ENCODE measurements at regions not wholly inside any gene's neighbourhood (a gene's known extent, or its start where the extent isn't known, plus 50 kb on each side); places are given as distances from the start of the nearest gene placed in this dataset.
A peak's percentile ranks its signal among the peaks of the same experiment; 100 is the strongest.

DNA sequence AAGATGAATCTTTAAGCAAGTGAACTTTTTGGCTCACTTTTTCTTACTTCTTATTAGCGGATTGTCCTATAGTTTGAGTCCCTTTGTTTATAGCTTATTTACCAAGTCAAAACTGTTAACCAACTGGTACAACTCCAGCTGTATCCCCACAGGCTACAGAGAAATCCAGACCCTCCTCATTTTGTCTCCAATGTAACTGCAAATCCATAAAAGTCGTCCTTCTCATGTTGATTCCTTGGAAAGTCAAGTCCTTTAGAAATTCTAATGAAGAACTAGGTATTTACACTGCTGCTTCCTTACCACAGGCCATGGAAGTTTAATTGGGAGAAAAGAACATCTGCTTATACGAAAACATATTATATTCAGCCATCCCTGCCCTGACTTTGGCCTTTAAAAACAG is 729.1 kb upstream of the NRSN1 start:
- no CpG with 5 or more reads among the region's 3 CpGs for WGBS (ENCODE audit: extremely low coverage, insufficient read length, low lambda C conversion rate)
- H2AK5ac ChIP-seq (ENCODE audit: insufficient read length, low read length): no peak overlapping the region
- no peaks in the 10 kb centered on the region for H3K9me3 Mint-ChIP-seq
- H3K9me3 ChIP-seq (ENCODE audit: control insufficient read depth, low read depth, low read length): no peaks in the 10 kb centered on the region
- no peaks in the 10 kb centered on the region for H3K23me2 ChIP-seq (ENCODE audit: insufficient read length, low read depth, low read length, poor library complexity, severe bottlenecking)
- no peak overlapping the region for H3K23ac ChIP-seq (ENCODE audit: insufficient read length, low read depth, low read length)
- no peak overlapping the region for H3K4ac ChIP-seq (ENCODE audit: low read depth, low read length)
- H2BK20ac ChIP-seq (ENCODE audit: low read depth, low read length, poor library complexity, severe bottlenecking): no peak overlapping the region
- no peaks in the 10 kb centered on the region for H3K4me1 ChIP-seq (ENCODE audit: insufficient read depth, low read length)
- H2BK5ac ChIP-seq (ENCODE audit: insufficient read length, low read length): no peak overlapping the region
- no peak overlapping the region for H2AFZ ChIP-seq (ENCODE audit: low read length)
- no peak overlapping the region for H3K14ac ChIP-seq (ENCODE audit: insufficient read depth, low read length)
- no peak overlapping the region for H3K27ac ChIP-seq (ENCODE audit: insufficient read length, low read depth, low read length)
- H4K91ac ChIP-seq (ENCODE audit: insufficient read length, low read depth, low read length): no peak overlapping the region
- H4K20me1 ChIP-seq (ENCODE audit: control insufficient read depth, insufficient read depth, insufficient read length): no peaks in the 10 kb centered on the region
- H3K79me1 ChIP-seq (ENCODE audit: insufficient read depth, low read depth, low read length, poor library complexity, severe bottlenecking): no peaks in the 10 kb centered on the region
- no peak overlapping the region for H2BK12ac ChIP-seq (ENCODE audit: insufficient read length, low read depth, low read length)
- no peak overlapping the region for H2BK15ac ChIP-seq (ENCODE audit: low read depth, low read length)
- H3K56ac ChIP-seq (ENCODE audit: insufficient read length, low read depth, low read length): no peak overlapping the region
- no peaks in the 10 kb centered on the region for H3K27me3 ChIP-seq (ENCODE audit: insufficient read depth, low read length)
- no peak overlapping the region for H3K18ac ChIP-seq (ENCODE audit: insufficient read length, low read depth, low read length)
- DNase-seq: no peak
- H3K4me3 Mint-ChIP-seq: no peak overlapping the region
- H2BK120ac ChIP-seq (ENCODE audit: low read depth, low read length, poor library complexity, severe bottlenecking): no peak overlapping the region
- TF ChIP-seq CTCF (conservative IDR thresholded peaks at IDR 0.05): no peak
- no peak overlapping the region for H3K4me2 ChIP-seq (ENCODE audit: insufficient read depth, insufficient read length, low read length)
- H3K9ac ChIP-seq (ENCODE audit: extremely low read depth, insufficient read length, low read length): no peak overlapping the region
- H3T11ph ChIP-seq (ENCODE audit: low read length): no peak overlapping the region
- H3K79me2 ChIP-seq (ENCODE audit: insufficient read depth, low read length): no peaks in the 10 kb centered on the region
- no peaks in the 10 kb centered on the region for H3K36me3 Mint-ChIP-seq (ENCODE audit: insufficient read depth in 1 of 3, low read depth in 3 of 3)
- H3K4me1 Mint-ChIP-seq: peaks cover 13 to 15% of the 10 kb centered on the region in 2 experiments
- no peak overlapping the region for H4K5ac ChIP-seq (ENCODE audit: insufficient read length, low read depth, low read length)
- H3K27ac Mint-ChIP-seq: peak overlapping the region; percentile 19 to 98 (median 87); a peak in 5 of 7 replicates
- H4K8ac ChIP-seq (replicated peaks; ENCODE audit: insufficient read length, low read depth, low read length): no peak overlapping the region
- H3K27me3 Mint-ChIP-seq (ENCODE audit: low read depth): no peaks in the 10 kb centered on the region
